ENCODE measurements at regions not wholly inside any gene's neighbourhood (a gene's known extent, or its start where the extent isn't known, plus 50 kb on each side); places are given as distances from the start of the nearest gene placed in this dataset.
"Not testable (repeated sequence)": the region's sequence is repeated elsewhere in the genome, so short reads cannot be mapped to it uniquely, and the experiment has no call there.

GRCh38 chr6:159642995-159643394 is 50.0 kb downstream of the SOD2 start:
- DNase-seq (ENCODE audit: low spot score), result no peak

- no peak for DNase-seq (ENCODE audit: low spot score)
Measured at GRCh38 chr6:159642481-159642880, 50.6 kb downstream of the SOD2 start.

DNA sequence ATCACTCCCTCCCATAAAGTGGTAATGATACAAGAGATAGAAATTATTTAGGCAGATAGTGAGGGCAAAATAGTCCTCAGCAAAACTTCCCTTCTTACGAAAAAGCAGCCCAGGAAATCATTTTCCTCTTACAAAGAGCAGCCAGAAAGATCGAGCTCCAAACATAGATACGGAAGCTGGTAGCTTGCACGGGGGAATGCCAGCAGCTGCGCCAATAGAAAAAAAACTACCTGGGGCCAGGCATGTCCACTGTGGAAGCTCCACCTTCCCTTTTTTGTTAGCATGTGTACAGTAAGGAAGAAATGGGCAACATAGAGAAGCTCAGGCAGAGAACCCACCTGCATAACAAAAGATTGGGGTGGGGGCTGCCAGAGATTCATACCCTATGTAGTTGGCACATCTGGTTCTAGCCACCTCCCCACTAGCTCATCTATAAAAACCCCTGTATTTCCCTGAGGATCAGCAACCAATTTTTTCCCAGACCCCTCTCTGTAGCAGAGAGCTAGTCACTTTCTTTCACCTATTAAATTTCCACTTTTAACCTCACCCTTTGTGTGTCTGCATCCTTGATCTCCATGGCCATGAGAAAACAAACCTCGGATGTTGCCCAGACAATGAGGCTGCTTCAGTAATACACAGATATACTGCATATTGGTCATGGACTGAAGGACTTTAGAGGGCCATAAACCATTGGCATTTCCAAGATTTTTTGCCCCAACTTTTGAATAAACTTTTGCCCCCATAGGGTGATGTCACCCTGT is 52.1 kb downstream of the SOD2 start:
- DNase-seq (ENCODE audit: low spot score), result no peak

DNA sequence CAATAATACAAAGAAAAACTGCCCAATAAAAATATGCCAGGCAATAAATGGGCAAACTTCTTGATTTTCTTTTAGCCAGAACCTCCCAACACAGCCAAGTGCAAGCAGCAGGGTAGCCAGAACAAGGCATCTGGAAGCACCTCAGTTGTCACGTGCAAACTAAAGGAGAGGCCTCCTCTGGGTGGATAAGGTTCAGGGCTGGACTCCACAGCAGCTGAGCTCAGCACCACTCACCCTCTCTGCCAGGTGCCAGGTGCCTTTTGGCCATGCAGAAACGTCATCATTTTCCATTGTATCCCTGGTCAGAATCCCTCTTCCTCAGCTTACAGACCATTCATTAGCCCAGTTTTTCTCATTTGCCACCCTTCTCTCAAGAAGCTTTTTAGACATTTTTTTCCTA is 52.7 kb downstream of the SOD2 start:
- DNase-seq (ENCODE audit: low spot score), result no peak

DNA sequence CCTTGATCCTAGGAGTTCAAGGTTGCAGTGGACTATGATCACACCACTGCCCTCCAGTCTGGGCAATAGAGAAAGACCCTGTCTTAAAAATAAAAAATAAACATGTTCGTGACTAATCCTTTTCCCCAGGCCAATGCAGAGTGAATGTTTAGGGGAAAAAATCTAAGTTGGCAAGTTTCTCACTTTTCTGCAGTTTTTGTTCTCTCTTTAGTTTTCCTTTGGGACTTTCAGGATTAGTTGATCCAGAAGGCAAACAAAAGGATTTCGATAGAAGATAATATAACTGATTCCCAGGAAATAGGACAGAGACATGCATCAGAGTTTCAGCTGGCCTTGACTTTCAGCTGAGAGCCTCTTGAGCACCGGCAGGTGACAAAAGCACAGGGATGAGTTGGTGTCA is 53.3 kb downstream of the SOD2 start:
- DNase-seq (ENCODE audit: low spot score), result no peak

DNA sequence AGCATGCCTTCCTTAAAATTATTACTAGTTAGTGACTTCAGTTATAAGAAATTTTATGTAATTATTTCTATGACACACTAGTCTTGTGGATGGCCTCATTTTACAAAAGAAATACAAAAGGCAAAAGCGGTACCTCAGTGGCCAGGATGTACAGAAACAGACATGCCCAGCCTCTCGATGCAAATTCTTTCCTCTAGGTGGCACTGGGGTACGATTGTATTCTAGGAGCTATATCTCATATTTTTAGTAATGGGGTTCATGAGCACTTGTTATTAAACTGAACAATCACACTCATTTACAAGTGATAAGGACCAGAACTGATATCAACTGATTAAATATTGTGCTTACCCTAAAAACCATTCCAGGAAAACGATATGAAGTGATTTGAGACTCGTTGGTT is 59.8 kb downstream of the SOD2 start:
- DNase-seq (ENCODE audit: low spot score), result no peak

GRCh38 chr6:159631886-159632285 is 61.2 kb downstream of the SOD2 start:
- no peak for DNase-seq (ENCODE audit: low spot score)

DNA sequence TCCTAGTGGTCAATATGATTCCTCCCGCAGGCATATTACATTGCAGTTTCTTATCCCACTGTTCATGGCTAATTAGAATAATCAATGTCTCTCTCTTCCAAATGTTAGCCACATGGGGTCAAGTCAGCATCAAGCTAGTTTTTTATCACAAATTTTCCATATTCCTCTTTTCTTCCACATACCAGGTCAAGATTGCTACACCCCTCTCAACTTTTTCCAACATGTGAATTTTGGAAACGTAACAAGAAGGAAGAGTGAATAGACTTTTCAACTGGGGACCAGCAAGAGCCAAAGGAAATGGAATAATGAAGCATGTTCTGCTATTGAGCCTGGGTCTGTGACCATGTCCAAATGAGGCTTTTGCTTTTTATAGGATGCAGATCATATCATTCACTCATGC is 65.1 kb downstream of the SOD2 start:
- no peak for DNase-seq (ENCODE audit: low spot score)

DNA sequence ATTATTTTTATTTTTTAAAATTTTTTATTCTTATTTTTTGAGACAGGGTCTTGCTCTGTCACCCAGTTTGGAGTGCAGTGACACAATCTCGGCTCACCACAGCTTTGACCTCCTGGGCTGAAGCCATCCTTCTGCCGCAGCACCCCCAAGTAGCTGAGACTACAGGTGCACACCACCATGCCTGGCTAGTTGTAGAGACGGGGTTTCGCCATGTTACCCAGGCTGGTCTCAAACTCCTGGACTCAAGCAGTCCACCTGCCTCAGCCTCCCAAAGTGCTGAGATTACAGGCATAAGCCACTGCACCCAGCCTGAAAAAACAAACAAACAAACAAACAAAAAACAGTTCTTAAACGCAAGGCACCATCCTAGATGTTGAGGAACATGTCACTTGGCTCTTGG is 66.5 kb downstream of the SOD2 start:
- not testable (repeated sequence) for DNase-seq (ENCODE audit: low spot score)

GRCh38 chr6:159623156-159623555 is 69.9 kb downstream of the SOD2 start:
- no peak for DNase-seq (ENCODE audit: low spot score)

DNA sequence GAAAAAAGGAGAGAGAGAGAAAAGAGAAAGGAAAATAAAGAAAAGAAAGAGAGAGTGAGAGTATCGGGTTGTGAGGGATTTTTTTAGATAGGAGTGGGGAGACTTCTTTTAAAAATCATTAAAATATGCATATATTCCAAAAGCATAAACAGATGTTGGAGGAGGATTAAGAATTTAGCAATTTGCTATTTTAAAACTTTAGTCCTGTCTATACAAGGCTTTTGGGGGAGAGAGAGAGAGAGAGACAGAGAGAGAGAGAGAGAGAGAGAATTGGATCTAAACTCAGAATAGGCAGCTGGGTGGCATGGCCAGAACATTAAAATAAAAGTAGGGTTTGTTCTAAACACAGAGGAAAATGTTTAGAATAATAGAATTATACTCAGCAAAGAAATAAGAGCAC is 72.1 kb downstream of the SOD2 start:
- DNase-seq (ENCODE audit: low spot score), result no peak

- DNase-seq (ENCODE audit: low spot score), result no peak
Measured at GRCh38 chr6:159617444-159617843, 75.6 kb downstream of the SOD2 start.

DNA sequence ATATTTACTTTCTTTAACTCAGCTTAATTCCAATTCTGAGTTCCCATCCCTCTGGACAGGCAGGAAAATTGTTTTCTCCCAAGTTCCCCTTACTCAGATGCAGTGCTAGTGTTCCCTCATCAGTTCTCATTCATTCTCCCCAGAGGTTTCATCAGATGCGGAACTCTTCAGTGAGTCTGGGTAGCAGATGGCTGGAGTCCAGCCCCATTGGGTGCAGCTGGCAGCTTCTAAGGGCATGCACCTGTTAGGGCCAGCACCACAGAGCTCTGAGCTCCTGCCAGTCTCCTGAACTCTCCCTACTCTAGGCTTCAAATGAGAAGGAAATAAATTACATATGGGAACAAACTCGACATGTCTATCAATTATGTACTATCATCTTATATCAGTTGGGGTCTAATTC is 76.6 kb downstream of the SOD2 start:
- DNase-seq (ENCODE audit: low spot score), result no peak

- no peak for DNase-seq (ENCODE audit: low spot score)
Measured at GRCh38 chr6:159615918-159616317, 77.1 kb downstream of the SOD2 start.

- DNase-seq (ENCODE audit: low spot score), result no peak
Measured at GRCh38 chr6:159610881-159611280, 82.2 kb downstream of the SOD2 start.

GRCh38 chr6:159609652-159610178 is 83.3 kb downstream of the SOD2 start:
- DNase-seq (ENCODE audit: low spot score), result peak; percentile 15

GRCh38 chr6:159608961-159609651 is 83.9 kb downstream of the SOD2 start:
- DNase-seq (ENCODE audit: low spot score), result no peak

- DNase-seq (ENCODE audit: low spot score), result no peak
Measured at GRCh38 chr6:159606786-159607185, 86.3 kb downstream of the SOD2 start.

GRCh38 chr6:159604443-159604956 is 88.5 kb downstream of the SOD2 start:
- DNase-seq (ENCODE audit: low spot score), result no peak

- DNase-seq (ENCODE audit: low spot score), result no peak
Measured at GRCh38 chr6:159602431-159603041, 90.5 kb downstream of the SOD2 start.

DNA sequence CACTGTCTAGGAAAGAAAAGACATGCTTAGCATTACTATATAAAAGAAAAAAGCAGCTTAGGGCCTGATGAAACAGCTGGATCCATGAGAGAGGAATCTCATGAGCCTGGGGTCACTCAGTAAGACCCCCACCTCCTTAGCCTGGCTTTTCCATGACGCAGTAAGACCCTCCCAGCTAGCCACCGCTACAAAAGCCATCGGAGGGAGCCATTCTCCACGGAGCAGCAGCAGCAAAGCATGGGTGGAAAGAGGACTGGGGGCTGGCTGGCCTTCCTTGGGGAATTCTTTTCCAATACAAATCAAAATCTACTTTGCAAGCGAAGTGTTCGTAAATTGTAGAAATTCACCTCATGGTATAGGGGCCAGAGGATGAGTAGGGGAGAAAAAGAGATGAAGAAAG is 91.8 kb downstream of the SOD2 start:
- no peak for DNase-seq (ENCODE audit: low spot score)

GRCh38 chr6:159595173-159595572 is 97.9 kb downstream of the SOD2 start:
- peak; percentile 38 for DNase-seq (ENCODE audit: low spot score)

- no peak for DNase-seq (ENCODE audit: low spot score)
Measured at GRCh38 chr6:159594750-159595117, 98.3 kb downstream of the SOD2 start.

Measured in mucosa of gallbladder (tissue), 1 donor.